ENCODE measurements at regions not wholly inside any gene's neighbourhood (a gene's known extent, or its start where the extent isn't known, plus 50 kb on each side); places are given as distances from the start of the nearest gene placed in this dataset.

DNA sequence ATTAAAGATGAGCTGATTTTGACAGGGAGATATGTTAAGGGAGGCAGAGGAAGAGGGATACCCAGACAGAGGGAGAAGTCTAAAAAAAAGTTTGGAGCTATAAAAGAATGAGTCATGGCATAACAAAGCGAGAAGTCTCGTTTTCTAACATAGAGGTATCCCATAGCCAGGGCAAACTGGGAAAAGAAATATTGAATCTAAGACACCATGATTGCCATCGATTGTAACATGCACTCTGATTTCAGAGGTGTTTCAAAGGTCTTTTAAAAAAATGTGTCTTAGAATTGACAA, 110.7 kb downstream of the MDH1 start:
- no peak for TF ChIP-seq POLR2A (IDR thresholded peaks at IDR 0.05)
- TF ChIP-seq, protein P1, sequence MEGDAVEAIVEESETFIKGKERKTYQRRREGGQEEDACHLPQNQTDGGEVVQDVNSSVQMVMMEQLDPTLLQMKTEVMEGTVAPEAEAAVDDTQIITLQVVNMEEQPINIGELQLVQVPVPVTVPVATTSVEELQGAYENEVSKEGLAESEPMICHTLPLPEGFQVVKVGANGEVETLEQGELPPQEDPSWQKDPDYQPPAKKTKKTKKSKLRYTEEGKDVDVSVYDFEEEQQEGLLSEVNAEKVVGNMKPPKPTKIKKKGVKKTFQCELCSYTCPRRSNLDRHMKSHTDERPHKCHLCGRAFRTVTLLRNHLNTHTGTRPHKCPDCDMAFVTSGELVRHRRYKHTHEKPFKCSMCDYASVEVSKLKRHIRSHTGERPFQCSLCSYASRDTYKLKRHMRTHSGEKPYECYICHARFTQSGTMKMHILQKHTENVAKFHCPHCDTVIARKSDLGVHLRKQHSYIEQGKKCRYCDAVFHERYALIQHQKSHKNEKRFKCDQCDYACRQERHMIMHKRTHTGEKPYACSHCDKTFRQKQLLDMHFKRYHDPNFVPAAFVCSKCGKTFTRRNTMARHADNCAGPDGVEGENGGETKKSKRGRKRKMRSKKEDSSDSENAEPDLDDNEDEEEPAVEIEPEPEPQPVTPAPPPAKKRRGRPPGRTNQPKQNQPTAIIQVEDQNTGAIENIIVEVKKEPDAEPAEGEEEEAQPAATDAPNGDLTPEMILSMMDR (IDR thresholded peaks at IDR 0.05) = no peak

Data from Peyer's patch (tissue), 4 donors.